ENCODE measurements at regions not wholly inside any gene's neighbourhood (a gene's known extent, or its start where the extent isn't known, plus 50 kb on each side); places are given as distances from the start of the nearest gene placed in this dataset.

- no peak overlapping the region for H2AFZ ChIP-seq (ENCODE audit: low read depth, low read length)
- no peak overlapping the region for H3K27ac ChIP-seq (ENCODE audit: low read length)
- H3K4me3 ChIP-seq (ENCODE audit: low read length), result no peak overlapping the region
These were observed 121.9 kb upstream of the EDIL3 start for GRCh38 chr5:84506625-84507024.

GRCh38 chr5:84494453-84494852 is 109.8 kb upstream of the EDIL3 start:
- no peak overlapping the region for H3K4me3 ChIP-seq (ENCODE audit: low read length)
- no peak overlapping the region for H3K9ac ChIP-seq (ENCODE audit: low read length)
- H3F3A ChIP-seq (ENCODE audit: insufficient read depth, low read length, poor library complexity, severe bottlenecking), result no peaks in the 10 kb centered on the region
- no peaks in the 10 kb centered on the region for H4K20me1 ChIP-seq (ENCODE audit: insufficient read depth)
- no peak overlapping the region for H3K4me2 ChIP-seq (ENCODE audit: low read length)
- no peaks in the 10 kb centered on the region for H3K9me2 ChIP-seq (ENCODE audit: insufficient read depth, low read length)
- H3K27ac ChIP-seq (ENCODE audit: low read length), result no peak overlapping the region
- H3K79me2 ChIP-seq (replicated peaks; ENCODE audit: insufficient read depth, low read length), result no peaks in the 10 kb centered on the region
- no peaks in the 10 kb centered on the region for H3K9me3 ChIP-seq (ENCODE audit: low read length)
- H2AFZ ChIP-seq (ENCODE audit: low read depth, low read length), result no peak overlapping the region
- H3K27me3 ChIP-seq (ENCODE audit: insufficient read depth, low read depth, low read length), result no peaks in the 10 kb centered on the region
- no peaks in the 10 kb centered on the region for H3K36me3 ChIP-seq (ENCODE audit: insufficient read depth, low read length)
- TF ChIP-seq MXI1 (conservative IDR thresholded peaks at IDR 0.05; ENCODE audit: poor library complexity, severe bottlenecking) (no peak), EP300 (conservative IDR thresholded peaks at IDR 0.05; ENCODE audit: poor library complexity, severe bottlenecking) (no peak), SMC3 (conservative IDR thresholded peaks at IDR 0.05; ENCODE audit: poor library complexity) (no peak), CTCF (IDR thresholded peaks at IDR 0.05; ENCODE audit: poor library complexity, severe bottlenecking) (no peak), REST (IDR thresholded peaks at IDR 0.05; ENCODE audit: borderline replicate concordance) (no peak), TAF1 (IDR thresholded peaks at IDR 0.05; ENCODE audit: low read depth) (no peak), POLR2AphosphoS5 (IDR thresholded peaks at IDR 0.05) (no peak), EZH2 (IDR thresholded peaks at IDR 0.05; ENCODE audit: borderline replicate concordance, insufficient read depth, low read length, poor library complexity, severe bottlenecking) (no peak)

More at GRCh38 chr5:84506625-84507024, 121.9 kb upstream of the EDIL3 start:
- no peaks in the 10 kb centered on the region for H3K79me2 ChIP-seq (replicated peaks; ENCODE audit: insufficient read depth, low read length)
- H3K9ac ChIP-seq (ENCODE audit: low read length), result no peak overlapping the region
- no peaks in the 10 kb centered on the region for H3F3A ChIP-seq (ENCODE audit: insufficient read depth, low read length, poor library complexity, severe bottlenecking)
- no peak overlapping the region for H3K4me2 ChIP-seq (ENCODE audit: low read length)
- H3K27me3 ChIP-seq (ENCODE audit: insufficient read depth, low read depth, low read length), result no peaks in the 10 kb centered on the region
- H3K9me2 ChIP-seq (ENCODE audit: insufficient read depth, low read length), result no peaks in the 10 kb centered on the region
- TF ChIP-seq REST (IDR thresholded peaks at IDR 0.05; ENCODE audit: borderline replicate concordance) (no peak), POLR2AphosphoS5 (IDR thresholded peaks at IDR 0.05) (no peak), RAD21 (conservative IDR thresholded peaks at IDR 0.05) (no peak), MXI1 (conservative IDR thresholded peaks at IDR 0.05; ENCODE audit: poor library complexity, severe bottlenecking) (no peak)
- no peaks in the 10 kb centered on the region for H4K20me1 ChIP-seq (ENCODE audit: insufficient read depth)
- no peaks in the 10 kb centered on the region for H3K9me3 ChIP-seq (ENCODE audit: low read length)
- no peaks in the 10 kb centered on the region for H3K36me3 ChIP-seq (ENCODE audit: insufficient read depth, low read length)

All from neural cell (in vitro differentiated cells).